Erythroblast (primary cell): ENCODE measurements at regions not wholly inside any gene's neighbourhood (a gene's known extent, or its start where the extent isn't known, plus 50 kb on each side); places are given as distances from the start of the nearest gene placed in this dataset.

Experiments used
- GATA1 ChIP-seq: IDR thresholded peaks from 2 replicates; pipeline ENCODE4 v1.6.1; 2011; ENCODE audit warnings: low read depth, mild to moderate bottlenecking, control low read depth, low read length, moderate library complexity
- POLR2A ChIP-seq: IDR thresholded peaks from 2 replicates; pipeline ENCODE4 v1.6.1; 2011; ENCODE audit warnings: mild to moderate bottlenecking, low read length

- no peak for TF ChIP-seq POLR2A
- no peak for TF ChIP-seq GATA1
Observed at GRCh38 chr2:42969231-42970150, 177.1 kb upstream of the HAAO start.
